A673 (cell line): ENCODE measurements at regions not wholly inside any gene's neighbourhood (a gene's known extent, or its start where the extent isn't known, plus 50 kb on each side); places are given as distances from the start of the nearest gene placed in this dataset.

ENCODE experiments used
- BruUV-seq: library from RNA; stranded (reverse); fragments of 400-500 nt; replicated peaks from 2 replicates; lab custom pipeline; 2021; lab: Mats Ljungman, UMichigan
- CTCF ChIA-PET: fragments of 300-600 bp; sonication (Branson Sonifier 250); formaldehyde crosslinking; loops from one replicate; lab custom pipeline; 2022; ENCODE audit warnings: antibody characterized with exemption; lab: Charles Lee
- POLR2A ChIA-PET: fragments of 300-600 bp; sonication (Branson Sonifier 250); formaldehyde crosslinking; loops from one replicate; lab custom pipeline; 2022; ENCODE audit warnings: antibody characterized with exemption; ENCODE audit not compliant: low non-redundant PET; lab: Charles Lee
- DNase-seq: peaks from one replicate; pipeline ENCODE4 v3.0.0-alpha.2; 2015; ENCODE audit warnings: low spot score
- H3K27ac ChIP-seq: fragments of 200-600 bp; sonication (generic); 2 replicates; pipeline ENCODE4 v1.5.1; 2016; ENCODE audit warnings: mixed run types, low read depth, mild to moderate bottlenecking, mixed read lengths, antibody characterized with exemption, low read length; ENCODE audit not compliant: poor library complexity, severe bottlenecking
- H3K27me3 ChIP-seq: fragments of 200-600 bp; sonication (generic); replicated peaks from 2 replicates; pipeline ENCODE4 v1.6.1; 2017; ENCODE audit warnings: mixed run types, low read depth, mild to moderate bottlenecking, mixed read lengths, antibody characterized with exemption, low read length; ENCODE audit not compliant: insufficient read depth, poor library complexity
- H3K36me3 ChIP-seq: fragments of 200-600 bp; sonication (generic); 2 replicates; pipeline ENCODE4 v1.6.1; 2016; ENCODE audit warnings: mixed run types, mild to moderate bottlenecking, mixed read lengths, antibody characterized with exemption, low read length; ENCODE audit not compliant: insufficient read depth, poor library complexity, severe bottlenecking
- H3K4me1 ChIP-seq: fragments of 200-600 bp; sonication (generic); 2 replicates; pipeline ENCODE4 v1.6.1; 2017; ENCODE audit warnings: mixed run types, mild to moderate bottlenecking, mixed read lengths, antibody characterized with exemption, low read length; ENCODE audit not compliant: insufficient read depth, poor library complexity, severe bottlenecking
- H3K4me3 ChIP-seq: fragments of 200-600 bp; sonication (generic); 2 replicates; pipeline ENCODE4 v1.5.1; 2016; ENCODE audit warnings: low read depth, mixed run types, mild to moderate bottlenecking, mixed read lengths, low read length; ENCODE audit not compliant: poor library complexity, severe bottlenecking
- H3K9me3 ChIP-seq: fragments of 200-600 bp; sonication (generic); 2 replicates; pipeline ENCODE4 v1.6.1; 2016; ENCODE audit warnings: mixed run types, low read depth, mild to moderate bottlenecking, mixed read lengths, antibody characterized with exemption, low read length; ENCODE audit not compliant: poor library complexity, severe bottlenecking
- CTCF ChIP-seq: fragments of 300-800, 200-600 bp; sonication (generic); conservative IDR thresholded peaks from 2 replicates; pipeline ENCODE4 v1.5.1; 2017; ENCODE audit warnings: low read depth, mild to moderate bottlenecking, antibody characterized with exemption, low read length, moderate library complexity, mixed read lengths
- EZH2 ChIP-seq: fragments of 200-600 bp; sonication (generic); IDR thresholded peaks from 2 replicates; pipeline ENCODE4 v1.6.1; 2017; ENCODE audit warnings: borderline replicate concordance, low read depth, mild to moderate bottlenecking, mixed read lengths, antibody characterized with exemption, low read length; ENCODE audit not compliant: poor library complexity, severe bottlenecking
- intact Hi-C: fragments of 100-400 bp; cut with micrococcal nuclease; formaldehyde crosslinking; loops from one replicate; pipeline ENCODE4 v1.10.0; 2022; ENCODE audit not compliant: unreplicated experiment

DNA sequence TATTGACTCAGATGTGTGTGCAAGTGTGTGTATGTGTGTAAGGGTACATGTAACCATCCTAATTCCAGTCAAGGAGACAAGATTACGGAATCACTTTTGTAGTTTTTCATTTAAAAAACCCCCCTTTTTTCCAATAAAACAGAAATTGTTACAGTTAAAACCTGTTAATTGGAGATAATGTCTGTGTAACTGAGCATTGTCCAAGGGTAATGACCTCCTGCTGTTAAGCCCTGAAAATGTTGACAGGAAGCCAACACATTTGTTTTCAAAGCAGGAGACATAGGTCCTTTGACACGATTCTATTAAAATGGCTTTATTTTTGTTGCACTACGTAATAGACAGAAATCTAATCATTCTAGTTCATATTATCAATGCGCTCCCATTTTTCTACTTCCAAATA is 457.3 kb upstream of the ARRDC3 start:
- POLR2A ChIA-PET, result no interaction called here
- Histone ChIP-seq H3K27me3 (no peaks in the 10 kb centered on the region), H3K27ac (no peak overlapping the region), H3K9me3 (no peaks in the 10 kb centered on the region), H3K4me3 (no peak overlapping the region), H3K36me3 (no peaks in the 10 kb centered on the region), H3K4me1 (peaks cover 5% of the 10 kb centered on the region)
- CTCF ChIA-PET, result no interaction called here
- TF ChIP-seq EZH2, result no peak
- no peak for TF ChIP-seq CTCF
- BruUV-seq, result no TSS peak
- intact Hi-C loops, result no loop called here
- peak; percentile 17 for DNase-seq

DNA sequence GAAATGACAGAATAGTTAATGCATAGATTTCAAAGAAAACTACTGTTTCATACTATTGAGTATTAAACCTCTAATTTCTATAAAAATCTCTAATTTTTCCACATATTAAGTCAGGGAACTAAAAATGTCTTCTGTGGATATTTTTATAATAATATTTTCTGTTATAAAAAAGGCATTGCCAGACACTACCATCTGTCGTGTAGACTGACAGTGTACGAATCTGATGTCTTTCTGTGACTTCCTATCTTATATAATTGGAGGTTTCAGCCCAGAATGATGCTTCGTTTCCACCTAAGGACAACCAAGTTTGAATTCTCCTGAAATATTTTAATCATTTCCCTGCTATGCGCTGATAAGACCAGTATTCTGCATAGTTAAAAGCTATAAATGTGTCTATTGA is 456.6 kb upstream of the ARRDC3 start:
- Histone ChIP-seq H3K4me1 (peaks cover 5% of the 10 kb centered on the region), H3K36me3 (no peaks in the 10 kb centered on the region), H3K27me3 (no peaks in the 10 kb centered on the region), H3K4me3 (no peak overlapping the region), H3K27ac (no peak overlapping the region), H3K9me3 (no peaks in the 10 kb centered on the region)
- no TSS peak for BruUV-seq
- intact Hi-C loops, result no loop called here
- DNase-seq, result no peak
- TF ChIP-seq EZH2 (no peak), CTCF (no peak)
- ChIA-PET POLR2A (no interaction called here), CTCF (no interaction called here)

DNA sequence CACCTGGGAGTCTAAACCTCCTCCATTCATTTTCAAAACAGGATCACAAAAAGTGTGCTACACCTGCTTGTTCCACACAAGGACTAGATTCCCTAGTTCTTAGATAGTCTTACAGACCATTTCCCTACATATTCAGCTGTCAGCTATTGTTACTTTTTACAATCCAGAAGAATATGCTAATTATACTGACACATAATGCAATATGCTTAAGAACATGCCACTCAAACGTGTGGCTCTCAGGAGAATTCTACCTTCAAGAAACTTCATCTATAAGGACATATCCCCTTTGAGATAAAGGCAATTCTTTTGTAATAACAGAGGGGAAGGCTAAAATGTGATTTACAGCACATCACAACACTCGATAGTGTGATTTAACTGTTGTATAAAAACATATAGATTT is 456.1 kb upstream of the ARRDC3 start:
- CTCF ChIA-PET, result no interaction called here
- Histone ChIP-seq H3K4me1 (peaks cover 5% of the 10 kb centered on the region), H3K9me3 (no peaks in the 10 kb centered on the region), H3K36me3 (no peaks in the 10 kb centered on the region), H3K27ac (no peak overlapping the region), H3K27me3 (no peaks in the 10 kb centered on the region), H3K4me3 (no peak overlapping the region)
- intact Hi-C loops, result no loop called here
- POLR2A ChIA-PET, result no interaction called here
- DNase-seq, result no peak
- BruUV-seq, result no TSS peak
- TF ChIP-seq CTCF (no peak), EZH2 (no peak)
